Gastrocnemius medialis (tissue), 4 donors: ENCODE measurements at regions not wholly inside any gene's neighbourhood (a gene's known extent, or its start where the extent isn't known, plus 50 kb on each side); places are given as distances from the start of the nearest gene placed in this dataset.

ENCODE experiments used
- POLR2A ChIP-seq, 2 donors: fragments of 450-650 bp; IDR thresholded peaks; one replicate each; pipeline ENCODE4 v1.6.1; 2017; ENCODE audit warnings: antibody characterized with exemption in 2 of 2, mild to moderate bottlenecking in 2 of 2, moderate library complexity in 2 of 2
- TF ChIP-seq, protein P1 (sequence below), 5 experiments: fragments of 450-650 bp in 3 of 5; fragments of 200-600 bp in 2 of 5; sonication (generic) in 2 of 5; IDR thresholded peaks in 4 of 5; conservative IDR thresholded peaks in 1 of 5; 1 replicate in 4 of 5; 2 replicates in 1 of 5; pipeline ENCODE4 v1.5.1; 2016 to 2019; ENCODE audit warnings: antibody characterized with exemption in 5 of 5, mild to moderate bottlenecking in 3 of 5, moderate library complexity in 3 of 5

DNA sequence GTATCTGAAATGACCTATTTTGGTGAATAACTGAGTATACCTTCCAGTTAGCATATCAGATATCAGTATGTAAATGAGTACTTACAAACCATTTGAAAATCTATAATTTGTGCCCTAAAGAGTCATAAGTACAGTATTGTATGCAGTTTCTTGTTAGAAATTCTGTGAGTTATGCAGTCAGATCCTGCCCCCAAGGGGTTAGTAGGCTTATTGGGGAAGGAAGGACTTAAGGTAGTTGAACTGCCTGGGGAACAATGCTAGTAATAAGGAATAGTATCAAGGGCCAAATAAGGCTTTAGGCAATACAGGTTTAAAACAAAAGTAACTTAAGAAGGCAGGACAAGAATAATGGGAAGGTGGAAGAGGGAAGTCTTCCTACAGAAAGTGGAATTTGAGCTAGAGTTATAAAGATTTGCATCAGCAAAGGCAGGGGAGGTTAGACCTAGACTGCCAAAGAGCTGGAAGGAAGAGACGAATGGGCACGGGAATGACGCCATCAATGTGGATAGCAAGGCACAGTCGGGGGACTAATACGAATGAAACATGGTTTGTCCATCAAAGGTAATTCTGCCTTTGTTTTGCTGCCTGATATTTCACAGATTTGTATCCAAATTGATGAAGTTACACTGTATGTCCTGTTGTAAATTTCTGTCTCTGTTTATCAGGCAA is 182.9 kb upstream of the DPYD start:
- TF ChIP-seq, protein P1, sequence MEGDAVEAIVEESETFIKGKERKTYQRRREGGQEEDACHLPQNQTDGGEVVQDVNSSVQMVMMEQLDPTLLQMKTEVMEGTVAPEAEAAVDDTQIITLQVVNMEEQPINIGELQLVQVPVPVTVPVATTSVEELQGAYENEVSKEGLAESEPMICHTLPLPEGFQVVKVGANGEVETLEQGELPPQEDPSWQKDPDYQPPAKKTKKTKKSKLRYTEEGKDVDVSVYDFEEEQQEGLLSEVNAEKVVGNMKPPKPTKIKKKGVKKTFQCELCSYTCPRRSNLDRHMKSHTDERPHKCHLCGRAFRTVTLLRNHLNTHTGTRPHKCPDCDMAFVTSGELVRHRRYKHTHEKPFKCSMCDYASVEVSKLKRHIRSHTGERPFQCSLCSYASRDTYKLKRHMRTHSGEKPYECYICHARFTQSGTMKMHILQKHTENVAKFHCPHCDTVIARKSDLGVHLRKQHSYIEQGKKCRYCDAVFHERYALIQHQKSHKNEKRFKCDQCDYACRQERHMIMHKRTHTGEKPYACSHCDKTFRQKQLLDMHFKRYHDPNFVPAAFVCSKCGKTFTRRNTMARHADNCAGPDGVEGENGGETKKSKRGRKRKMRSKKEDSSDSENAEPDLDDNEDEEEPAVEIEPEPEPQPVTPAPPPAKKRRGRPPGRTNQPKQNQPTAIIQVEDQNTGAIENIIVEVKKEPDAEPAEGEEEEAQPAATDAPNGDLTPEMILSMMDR (IDR thresholded peaks at IDR 0.05 in 4 of 5, conservative IDR thresholded peaks at IDR 0.05 in 1 of 5): no peak
- no peak for TF ChIP-seq POLR2A (IDR thresholded peaks at IDR 0.05)
